ENCODE measurements at regions not wholly inside any gene's neighbourhood (a gene's known extent, or its start where the extent isn't known, plus 50 kb on each side); places are given as distances from the start of the nearest gene placed in this dataset.

GRCh38 chr12:16658699-16659098 is 52.7 kb upstream of the LMO3 start:
- TF ChIP-seq, protein P1, sequence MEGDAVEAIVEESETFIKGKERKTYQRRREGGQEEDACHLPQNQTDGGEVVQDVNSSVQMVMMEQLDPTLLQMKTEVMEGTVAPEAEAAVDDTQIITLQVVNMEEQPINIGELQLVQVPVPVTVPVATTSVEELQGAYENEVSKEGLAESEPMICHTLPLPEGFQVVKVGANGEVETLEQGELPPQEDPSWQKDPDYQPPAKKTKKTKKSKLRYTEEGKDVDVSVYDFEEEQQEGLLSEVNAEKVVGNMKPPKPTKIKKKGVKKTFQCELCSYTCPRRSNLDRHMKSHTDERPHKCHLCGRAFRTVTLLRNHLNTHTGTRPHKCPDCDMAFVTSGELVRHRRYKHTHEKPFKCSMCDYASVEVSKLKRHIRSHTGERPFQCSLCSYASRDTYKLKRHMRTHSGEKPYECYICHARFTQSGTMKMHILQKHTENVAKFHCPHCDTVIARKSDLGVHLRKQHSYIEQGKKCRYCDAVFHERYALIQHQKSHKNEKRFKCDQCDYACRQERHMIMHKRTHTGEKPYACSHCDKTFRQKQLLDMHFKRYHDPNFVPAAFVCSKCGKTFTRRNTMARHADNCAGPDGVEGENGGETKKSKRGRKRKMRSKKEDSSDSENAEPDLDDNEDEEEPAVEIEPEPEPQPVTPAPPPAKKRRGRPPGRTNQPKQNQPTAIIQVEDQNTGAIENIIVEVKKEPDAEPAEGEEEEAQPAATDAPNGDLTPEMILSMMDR (IDR thresholded peaks at IDR 0.05; ENCODE audit: insufficient read depth, missing control alignments) = no peak
- no peak for FAIRE-seq

More at GRCh38 chr12:16658699-16659098, 52.7 kb upstream of the LMO3 start:
- DNase-seq (ENCODE audit: insufficient read length, low spot score) = no peak

Data from D721Med (cell line).